Calu3 (cell line): ENCODE measurements at regions not wholly inside any gene's neighbourhood (a gene's known extent, or its start where the extent isn't known, plus 50 kb on each side); places are given as distances from the start of the nearest gene placed in this dataset.

Experiments used
- BruUV-seq: library from RNA; stranded (reverse); fragments of 400-500 nt; replicated peaks from 2 replicates; lab custom pipeline; 2021; lab: Mats Ljungman, UMichigan
- CTCF ChIA-PET: fragments of 300-600 bp; sonication (Branson Sonifier 250); formaldehyde crosslinking; loops from one replicate; lab custom pipeline; 2022; ENCODE audit warnings: antibody characterized with exemption; lab: Charles Lee
- DNase-seq: peaks from one replicate; pipeline ENCODE4 v3.0.0; 2022
- H3K27ac Mint-ChIP-seq: one replicate; pipeline ENCODE4 v1.8.0; 2022; ENCODE audit warnings: mixed read lengths; ENCODE audit not compliant: unreplicated experiment
- H3K27me3 Mint-ChIP-seq: one replicate; pipeline ENCODE4 v1.8.0; 2022; ENCODE audit warnings: mixed read lengths; ENCODE audit not compliant: unreplicated experiment
- H3K36me3 Mint-ChIP-seq: one replicate; pipeline ENCODE4 v1.8.0; 2022; ENCODE audit warnings: mild to moderate bottlenecking, moderate library complexity, mixed read lengths; ENCODE audit not compliant: insufficient read depth, unreplicated experiment
- H3K4me1 Mint-ChIP-seq: one replicate; pipeline ENCODE4 v1.8.0; 2022; ENCODE audit warnings: mild to moderate bottlenecking, low read depth, mixed read lengths; ENCODE audit not compliant: unreplicated experiment
- H3K4me3 Mint-ChIP-seq: one replicate; pipeline ENCODE4 v1.8.0; 2022; ENCODE audit warnings: mild to moderate bottlenecking, low read depth, moderate library complexity, mixed read lengths; ENCODE audit not compliant: unreplicated experiment
- H3K9me3 Mint-ChIP-seq: one replicate; pipeline ENCODE4 v1.8.0; 2022; ENCODE audit warnings: low read depth, mixed read lengths; ENCODE audit not compliant: unreplicated experiment
- intact Hi-C: fragments of 100-400 bp; cut with micrococcal nuclease; formaldehyde crosslinking; loops from one replicate; pipeline ENCODE4 v1.10.0; 2022; ENCODE audit not compliant: unreplicated experiment
- TF ChIP-seq, protein P1 (sequence below): fragments of 200-600 bp; IDR thresholded peaks from one replicate; pipeline ENCODE4 v1.8.0; 2022; ENCODE audit warnings: antibody characterized with exemption; ENCODE audit not compliant: unreplicated experiment

DNA sequence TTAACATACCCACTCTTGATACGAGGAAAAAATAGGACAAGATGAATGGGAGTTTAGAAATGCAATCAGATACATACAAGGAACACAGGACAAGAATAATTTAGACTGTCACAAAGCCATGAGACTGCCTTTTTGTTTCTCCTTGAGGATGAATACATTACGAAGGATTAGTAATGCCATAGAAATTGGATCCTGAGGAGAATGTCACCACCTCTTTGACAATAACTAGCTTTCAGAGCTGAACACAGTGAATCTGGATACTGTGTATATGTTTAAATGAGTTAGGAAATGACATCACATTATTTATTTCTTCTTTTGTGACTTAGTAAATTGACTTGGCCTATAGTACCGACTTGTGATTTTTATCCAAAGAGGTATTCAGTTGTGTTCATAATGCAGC lies 596.3 kb upstream of the CNTNAP2 start:
- no peaks in the 10 kb centered on the region for H3K9me3 Mint-ChIP-seq
- TF ChIP-seq, protein P1, sequence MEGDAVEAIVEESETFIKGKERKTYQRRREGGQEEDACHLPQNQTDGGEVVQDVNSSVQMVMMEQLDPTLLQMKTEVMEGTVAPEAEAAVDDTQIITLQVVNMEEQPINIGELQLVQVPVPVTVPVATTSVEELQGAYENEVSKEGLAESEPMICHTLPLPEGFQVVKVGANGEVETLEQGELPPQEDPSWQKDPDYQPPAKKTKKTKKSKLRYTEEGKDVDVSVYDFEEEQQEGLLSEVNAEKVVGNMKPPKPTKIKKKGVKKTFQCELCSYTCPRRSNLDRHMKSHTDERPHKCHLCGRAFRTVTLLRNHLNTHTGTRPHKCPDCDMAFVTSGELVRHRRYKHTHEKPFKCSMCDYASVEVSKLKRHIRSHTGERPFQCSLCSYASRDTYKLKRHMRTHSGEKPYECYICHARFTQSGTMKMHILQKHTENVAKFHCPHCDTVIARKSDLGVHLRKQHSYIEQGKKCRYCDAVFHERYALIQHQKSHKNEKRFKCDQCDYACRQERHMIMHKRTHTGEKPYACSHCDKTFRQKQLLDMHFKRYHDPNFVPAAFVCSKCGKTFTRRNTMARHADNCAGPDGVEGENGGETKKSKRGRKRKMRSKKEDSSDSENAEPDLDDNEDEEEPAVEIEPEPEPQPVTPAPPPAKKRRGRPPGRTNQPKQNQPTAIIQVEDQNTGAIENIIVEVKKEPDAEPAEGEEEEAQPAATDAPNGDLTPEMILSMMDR, result no peak
- DNase-seq, result no peak
- CTCF ChIA-PET, result no interaction called here
- intact Hi-C loops, result no loop called here
- no peaks in the 10 kb centered on the region for H3K4me1 Mint-ChIP-seq
- H3K36me3 Mint-ChIP-seq, result no peaks in the 10 kb centered on the region
- H3K27ac Mint-ChIP-seq, result no peak overlapping the region
- H3K27me3 Mint-ChIP-seq, result no peaks in the 10 kb centered on the region
- H3K4me3 Mint-ChIP-seq, result no peak overlapping the region
- BruUV-seq, result no TSS peak

- no peak overlapping the region for H3K27ac Mint-ChIP-seq
- intact Hi-C loops, result no loop called here
- TF ChIP-seq, protein P1, result no peak
- no TSS peak for BruUV-seq
- no peaks in the 10 kb centered on the region for H3K27me3 Mint-ChIP-seq
- CTCF ChIA-PET, result no interaction called here
- H3K4me1 Mint-ChIP-seq, result no peaks in the 10 kb centered on the region
- peaks cover 7% of the 10 kb centered on the region for H3K9me3 Mint-ChIP-seq
- H3K36me3 Mint-ChIP-seq, result no peaks in the 10 kb centered on the region
- no peak overlapping the region for H3K4me3 Mint-ChIP-seq
- DNase-seq, result no peak
Measured at GRCh38 chr7:145511004-145511403, 605.6 kb upstream of the CNTNAP2 start.

GRCh38 chr7:145497911-145498525 lies 618.6 kb upstream of the CNTNAP2 start:
- CTCF ChIA-PET, result no interaction called here
- Mint-ChIP-seq H3K4me1 (no peaks in the 10 kb centered on the region), H3K27me3 (no peaks in the 10 kb centered on the region), H3K4me3 (no peak overlapping the region), H3K9me3 (peaks cover 13% of the 10 kb centered on the region), H3K36me3 (no peaks in the 10 kb centered on the region), H3K27ac (no peak overlapping the region)
- DNase-seq, result no peak
- TF ChIP-seq, protein P1, result no peak
- no TSS peak for BruUV-seq
- intact Hi-C loops, result no loop called here

DNA sequence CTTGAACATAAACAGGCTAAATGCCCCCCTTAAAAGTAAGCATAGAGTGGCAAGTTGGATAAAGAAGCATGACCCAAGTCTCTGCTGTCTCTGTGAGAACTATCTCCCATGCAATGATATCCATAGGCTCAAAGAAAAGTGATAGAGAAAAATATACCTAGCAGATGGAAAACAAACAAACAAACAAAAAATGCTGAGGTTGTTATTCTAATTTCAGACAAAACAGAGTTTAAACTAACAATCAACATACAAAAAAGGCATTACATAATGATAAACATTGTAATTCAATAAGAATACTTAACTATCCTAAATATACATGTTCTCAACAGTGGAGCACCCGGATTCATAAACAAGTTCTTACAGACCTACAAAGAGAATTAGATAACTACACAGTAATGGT lies 626.2 kb upstream of the CNTNAP2 start:
- peaks cover 21% of the 10 kb centered on the region for H3K9me3 Mint-ChIP-seq
- DNase-seq, result no peak
- BruUV-seq, result no TSS peak
- TF ChIP-seq, protein P1, result no peak
- intact Hi-C loops, result no loop called here
- H3K4me3 Mint-ChIP-seq, result no peak overlapping the region
- H3K4me1 Mint-ChIP-seq, result no peaks in the 10 kb centered on the region
- H3K36me3 Mint-ChIP-seq, result no peaks in the 10 kb centered on the region
- CTCF ChIA-PET, result no interaction called here
- no peaks in the 10 kb centered on the region for H3K27me3 Mint-ChIP-seq
- no peak overlapping the region for H3K27ac Mint-ChIP-seq
